IPS-NIHi11 (cell line): ENCODE measurements at regions not wholly inside any gene's neighbourhood (a gene's known extent, or its start where the extent isn't known, plus 50 kb on each side); places are given as distances from the start of the nearest gene placed in this dataset.
"Not testable (repeated sequence)": the region's sequence is repeated elsewhere in the genome, so short reads cannot be mapped to it uniquely, and the experiment has no call there.

Source experiments
- DNase-seq: peaks from one replicate; pipeline ENCODE4 v3.0.0; 2012; ENCODE audit warnings: mixed read lengths, low spot score

DNA sequence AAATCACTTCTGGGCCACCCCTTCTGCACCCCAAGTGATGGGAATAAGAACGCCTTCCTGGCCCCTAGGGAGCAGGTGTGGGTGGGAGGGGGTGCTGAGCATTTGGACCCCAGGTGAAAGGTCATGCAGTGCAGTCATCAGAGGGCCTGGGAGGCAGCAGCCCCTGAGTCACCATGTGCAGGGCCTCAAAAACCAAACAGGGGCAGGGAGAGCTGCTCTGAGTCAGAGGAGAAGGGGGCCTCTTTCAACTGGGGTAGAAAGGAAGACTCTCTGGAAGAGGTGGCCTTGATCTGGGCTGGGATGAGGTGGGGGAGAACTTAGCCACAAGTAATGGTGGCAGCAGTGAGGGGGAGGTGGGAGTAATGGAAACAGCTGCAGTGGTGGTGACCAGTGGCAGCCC, 164.3 kb downstream of the BUB3 start:
- no peak for DNase-seq

DNA sequence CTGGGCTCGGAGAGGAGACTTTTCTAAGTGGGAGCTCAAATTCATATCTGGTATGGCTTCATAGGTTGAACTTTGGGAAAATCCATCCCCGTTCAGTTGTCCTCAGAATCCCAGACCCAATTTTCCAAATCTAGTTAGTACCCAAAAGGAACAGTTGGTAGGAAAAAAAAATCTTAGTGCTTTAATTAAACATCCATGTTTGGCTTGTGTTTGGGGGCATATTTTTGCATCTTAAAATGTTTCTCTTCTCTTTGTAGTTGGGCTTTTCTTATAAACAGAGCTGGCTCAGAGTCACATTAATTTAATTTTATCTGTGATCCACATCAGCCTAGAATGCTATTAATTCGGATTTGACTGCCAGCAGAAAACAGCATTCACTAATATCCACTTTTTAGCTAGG, 165.9 kb downstream of the BUB3 start:
- no peak for DNase-seq

DNA sequence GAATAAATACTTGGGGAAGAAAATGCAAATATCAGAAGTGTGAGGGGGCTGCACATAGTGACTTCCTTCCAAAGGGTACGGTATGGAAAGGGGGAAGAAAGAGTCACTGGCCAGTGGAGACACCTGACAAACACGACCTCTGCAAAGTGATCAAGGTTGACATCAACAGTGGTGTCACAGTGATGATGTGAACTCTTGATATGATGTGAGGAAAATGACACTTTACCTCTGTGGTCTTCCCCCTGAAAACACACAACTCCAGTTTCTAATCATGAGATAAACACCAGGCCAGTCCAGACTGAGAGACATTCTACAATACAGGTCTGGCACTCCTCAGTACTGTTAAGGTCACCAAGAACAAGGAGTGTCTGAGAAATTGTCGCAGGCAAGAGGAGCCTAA, 169.7 kb downstream of the BUB3 start:
- DNase-seq, result no peak

DNA sequence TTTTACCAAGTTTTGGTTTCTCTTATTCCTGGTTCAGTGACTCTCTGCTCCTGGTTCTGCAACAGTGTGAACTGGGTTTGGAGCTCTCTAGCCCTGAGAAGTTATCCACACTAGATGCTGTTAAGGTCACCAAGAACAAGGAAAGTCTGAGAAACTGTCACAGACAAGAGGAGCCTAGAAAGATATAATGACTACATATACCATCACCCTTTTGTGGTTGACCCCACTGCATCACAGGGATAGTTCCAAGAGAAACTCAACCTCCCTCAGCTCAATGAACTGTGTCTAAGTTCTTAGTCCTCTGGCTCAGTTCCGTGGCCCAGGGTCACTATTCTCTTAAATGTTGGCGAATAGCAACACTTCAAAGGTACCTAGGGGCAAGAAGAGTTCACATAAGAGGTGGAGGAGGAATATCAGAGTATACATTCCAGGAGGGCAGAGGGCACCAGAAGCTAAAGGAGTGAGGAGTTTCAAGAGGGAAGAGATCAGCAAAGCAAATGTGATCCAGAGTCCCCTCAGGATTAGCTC, 171.5 kb downstream of the BUB3 start:
- no peak for DNase-seq

DNA sequence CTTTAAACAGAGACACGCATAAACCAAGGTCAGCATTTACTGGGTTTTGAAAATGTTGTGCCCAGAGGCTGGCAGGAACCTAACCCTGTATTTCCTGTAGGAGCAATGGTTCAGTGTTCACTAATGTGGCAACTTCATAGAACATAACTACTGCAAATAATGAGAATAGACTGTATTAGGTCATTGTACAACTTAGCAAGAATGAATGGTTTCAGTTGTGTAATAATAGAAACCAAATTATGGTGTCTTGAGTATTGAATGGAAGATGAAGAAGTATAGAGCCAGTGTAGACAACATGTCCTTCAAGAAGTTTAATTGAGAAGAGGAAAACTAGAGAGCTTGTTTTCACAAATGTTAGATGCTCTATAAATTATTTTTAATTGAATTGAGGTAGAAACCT, 172.5 kb downstream of the BUB3 start:
- DNase-seq, result no peak

DNA sequence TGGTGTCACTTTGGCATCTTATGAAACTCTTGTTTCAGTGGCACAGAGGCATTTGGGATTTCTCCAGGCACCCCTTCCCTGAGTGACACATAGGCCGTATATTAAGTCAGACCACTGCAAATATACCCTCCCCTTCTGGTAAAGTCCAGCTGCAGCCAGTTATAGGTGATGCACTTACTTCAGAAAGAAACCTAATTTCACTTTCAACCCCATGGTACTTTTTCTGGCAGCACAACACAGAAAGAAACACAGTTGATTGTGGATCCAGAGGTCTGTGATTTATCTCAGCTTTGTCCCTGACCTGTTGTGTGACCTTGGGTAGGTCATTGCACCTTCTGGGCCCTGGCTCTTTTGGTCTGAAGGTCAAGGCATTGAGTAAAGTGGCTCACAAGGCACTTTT, 173.2 kb downstream of the BUB3 start:
- no peak for DNase-seq

GRCh38 chr10:123327896-123328295, 173.7 kb downstream of the BUB3 start:
- no peak for DNase-seq

- no peak for DNase-seq
Observed at GRCh38 chr10:123331438-123331837, 177.2 kb downstream of the BUB3 start.

GRCh38 chr10:123346581-123346980, 192.4 kb downstream of the BUB3 start:
- DNase-seq, result no peak

DNA sequence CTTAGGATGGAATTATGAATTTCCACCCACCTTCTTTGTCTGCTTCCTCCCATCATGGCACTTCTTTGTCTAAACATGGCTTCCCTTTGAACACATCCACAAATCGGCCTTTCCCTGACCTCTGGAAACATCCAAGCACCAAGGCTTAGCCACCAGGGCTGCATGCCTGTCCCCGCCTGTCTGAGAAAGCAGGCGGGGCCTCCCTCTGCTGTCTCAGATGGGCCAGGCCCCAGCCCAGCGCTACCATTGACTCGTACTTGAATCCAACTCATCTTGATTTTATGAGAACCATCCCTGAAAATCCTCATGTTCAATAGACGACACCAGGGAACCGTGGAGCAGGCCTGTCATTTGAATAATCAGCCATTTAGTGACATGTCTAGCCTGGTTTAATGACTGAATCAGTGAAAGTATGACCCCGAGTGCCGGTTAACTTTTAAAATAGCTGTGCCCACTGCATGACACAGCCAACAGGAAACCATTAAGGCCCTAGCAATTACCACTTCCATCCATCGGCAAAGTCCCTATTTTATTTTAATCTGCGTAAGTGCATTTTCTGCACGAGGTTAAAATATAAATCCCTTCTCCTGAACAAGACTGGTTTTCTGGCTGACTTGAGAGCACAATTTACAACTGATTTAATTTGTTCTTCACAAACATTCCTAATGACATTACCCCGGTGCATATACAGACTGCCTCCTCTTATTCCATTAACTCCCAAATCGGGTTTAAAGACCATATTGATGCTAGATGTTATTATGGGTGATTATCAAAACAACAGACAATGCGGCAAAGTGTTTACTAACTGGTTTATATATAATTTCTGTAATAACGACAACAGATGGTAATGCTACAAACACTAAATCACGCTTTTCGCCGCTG, 194.7 kb downstream of the BUB3 start:
- no peak for DNase-seq

DNA sequence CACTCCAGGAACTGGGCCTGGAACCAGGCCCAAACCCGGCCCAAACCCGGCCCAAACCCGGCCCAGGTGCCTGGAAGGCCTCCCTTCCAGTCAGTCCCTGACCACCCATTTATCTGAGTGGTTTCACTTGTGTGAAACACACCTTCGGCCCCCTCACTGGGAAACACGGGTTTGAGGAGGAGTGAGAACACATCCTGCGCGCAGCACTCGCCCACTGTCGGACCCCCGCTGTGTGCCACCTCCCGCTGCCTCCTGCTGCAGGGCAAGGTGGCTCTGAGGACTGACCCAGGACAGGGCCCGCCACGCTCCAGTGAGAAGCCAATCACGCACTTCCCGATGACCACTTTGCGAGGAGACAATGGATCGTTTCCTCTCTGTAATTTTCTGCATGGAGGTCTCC, 197.5 kb downstream of the BUB3 start:
- no peak for DNase-seq

DNA sequence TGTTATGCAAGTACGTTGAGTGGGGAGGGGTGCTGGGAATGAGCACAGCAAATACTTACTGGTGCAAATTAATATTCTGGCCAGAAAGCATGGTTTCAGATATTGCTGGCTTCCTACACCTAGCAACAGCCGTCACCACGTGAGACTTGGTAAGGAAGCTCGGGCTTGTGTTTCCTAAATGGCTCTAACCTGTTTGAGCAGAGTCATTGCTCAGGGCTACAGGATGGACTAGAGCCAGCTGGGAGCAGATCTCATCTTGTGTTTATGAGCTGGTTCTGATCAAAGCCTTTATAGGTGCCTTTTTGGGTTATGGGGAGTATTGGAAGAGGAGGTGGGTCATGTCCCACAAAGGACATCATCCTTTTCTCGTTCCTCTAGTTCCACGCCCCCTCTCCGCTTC, 200.3 kb downstream of the BUB3 start:
- no peak for DNase-seq

- no peak for DNase-seq
Observed at GRCh38 chr10:123355748-123356481, 201.7 kb downstream of the BUB3 start.

DNA sequence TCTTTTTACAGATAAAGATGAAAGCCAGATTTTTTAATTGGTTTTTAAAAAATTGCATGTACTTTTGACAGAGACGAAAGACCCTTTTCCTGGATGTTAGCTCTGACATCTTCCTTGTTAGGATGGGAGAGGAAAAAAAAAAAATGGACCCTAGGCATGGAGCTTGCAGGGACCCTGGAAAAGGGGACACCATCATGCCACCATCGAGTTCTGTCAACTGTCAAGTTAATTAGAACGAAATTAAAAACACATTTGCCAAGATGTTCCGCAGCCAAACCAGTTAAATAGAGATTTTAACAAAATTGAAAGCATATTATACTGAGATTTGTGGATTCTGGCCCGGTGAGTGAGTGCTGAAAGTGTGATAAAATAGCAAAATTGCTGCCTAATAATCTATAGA, 202.6 kb downstream of the BUB3 start:
- DNase-seq, result no peak

- peak; percentile 41 for DNase-seq
Observed at GRCh38 chr10:123357421-123357930, 203.3 kb downstream of the BUB3 start.

DNA sequence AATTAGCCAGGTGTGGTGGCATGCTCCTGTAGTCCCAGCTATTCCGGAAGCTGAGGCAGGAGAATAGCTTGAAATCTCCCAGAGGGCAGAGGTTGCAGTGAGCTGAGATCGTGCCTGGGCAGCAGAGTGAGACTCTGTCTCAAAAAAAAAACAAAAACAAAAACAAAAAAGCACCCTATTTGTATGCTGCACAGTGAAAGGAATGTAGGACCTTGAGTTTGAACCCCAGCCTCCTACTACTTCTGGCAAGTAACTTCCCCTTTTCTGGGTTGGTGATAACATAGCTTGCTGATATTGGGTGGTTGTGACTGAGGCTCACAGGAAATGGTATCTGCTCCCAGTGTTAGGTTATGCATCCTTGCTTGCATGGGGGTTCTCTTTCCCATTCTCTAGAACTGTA, 205.3 kb downstream of the BUB3 start:
- DNase-seq, result no peak

DNA sequence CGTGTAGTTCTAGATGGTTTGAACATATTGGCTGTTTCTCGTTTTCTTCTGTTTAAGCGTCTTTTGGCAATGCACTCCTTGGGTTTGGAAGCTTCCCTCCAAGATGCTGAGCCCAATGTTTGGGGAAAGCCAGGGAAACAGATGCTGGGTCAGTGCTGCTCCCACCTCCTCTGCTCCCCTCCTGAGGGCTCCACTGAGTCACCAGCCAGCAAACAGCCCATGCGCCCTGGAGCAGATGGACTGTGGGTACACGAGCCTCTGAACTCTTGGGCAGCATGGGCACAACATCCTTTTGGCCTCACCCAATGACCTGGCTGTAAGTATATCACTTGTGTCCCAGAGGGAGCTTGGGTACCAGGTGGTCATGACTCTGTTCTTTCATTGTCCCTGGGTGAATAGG, 207.6 kb downstream of the BUB3 start:
- DNase-seq, result no peak

- DNase-seq, result no peak
Observed at GRCh38 chr10:123367195-123367594, 213.0 kb downstream of the BUB3 start.

GRCh38 chr10:123371626-123372025, 217.4 kb downstream of the BUB3 start:
- DNase-seq, result not testable (repeated sequence)

- no peak for DNase-seq
Observed at GRCh38 chr10:123373591-123373990, 219.4 kb downstream of the BUB3 start.

GRCh38 chr10:123375097-123375496, 220.9 kb downstream of the BUB3 start:
- DNase-seq, result no peak

- DNase-seq, result no peak
Observed at GRCh38 chr10:123375738-123376137, 221.5 kb downstream of the BUB3 start.

- DNase-seq, result no peak
Observed at GRCh38 chr10:123377883-123378282, 223.7 kb downstream of the BUB3 start.
